ENCODE measurements at regions not wholly inside any gene's neighbourhood (a gene's known extent, or its start where the extent isn't known, plus 50 kb on each side); places are given as distances from the start of the nearest gene placed in this dataset.

- DNase-seq = no peak
Observed at GRCh38 chr1:36673202-36673601, 190.5 kb upstream of the CSF3R start.

GRCh38 chr1:36669262-36669661 lies 186.5 kb upstream of the CSF3R start:
- no peak for DNase-seq

- no peak for DNase-seq
Observed at GRCh38 chr1:36667836-36668235, 185.1 kb upstream of the CSF3R start.

GRCh38 chr1:36667256-36667655 lies 184.5 kb upstream of the CSF3R start:
- DNase-seq = no peak

GRCh38 chr1:36665478-36666080 lies 182.9 kb upstream of the CSF3R start:
- no peak for DNase-seq

- DNase-seq = no peak
Observed at GRCh38 chr1:36664571-36665287, 182.0 kb upstream of the CSF3R start.

- DNase-seq = no peak
Observed at GRCh38 chr1:36663772-36664430, 181.2 kb upstream of the CSF3R start.

- DNase-seq = no peak
Observed at GRCh38 chr1:36658838-36659237, 176.1 kb upstream of the CSF3R start.

GRCh38 chr1:36657826-36658225 lies 175.1 kb upstream of the CSF3R start:
- DNase-seq = no peak

GRCh38 chr1:36656838-36657237 lies 174.1 kb upstream of the CSF3R start:
- no peak for DNase-seq

- DNase-seq = no peak
Observed at GRCh38 chr1:36656271-36656670, 173.6 kb upstream of the CSF3R start.

GRCh38 chr1:36654586-36654985 lies 171.9 kb upstream of the CSF3R start:
- no peak for DNase-seq

GRCh38 chr1:36653850-36654249 lies 171.1 kb upstream of the CSF3R start:
- DNase-seq = no peak

- DNase-seq = no peak
Observed at GRCh38 chr1:36652586-36652985, 169.9 kb upstream of the CSF3R start.

- DNase-seq = no peak
Observed at GRCh38 chr1:36652011-36652410, 169.3 kb upstream of the CSF3R start.

GRCh38 chr1:36651176-36651910 lies 168.6 kb upstream of the CSF3R start:
- no peak for DNase-seq

- peak; percentile 16 for DNase-seq
Observed at GRCh38 chr1:36650200-36651065, 167.7 kb upstream of the CSF3R start.

GRCh38 chr1:36645867-36646266 lies 163.2 kb upstream of the CSF3R start:
- no peak for DNase-seq

GRCh38 chr1:36644556-36644955 lies 161.8 kb upstream of the CSF3R start:
- DNase-seq = no peak

- DNase-seq = no peak
Observed at GRCh38 chr1:36643371-36644270, 160.9 kb upstream of the CSF3R start.

GRCh38 chr1:36642802-36643201 lies 160.1 kb upstream of the CSF3R start:
- DNase-seq = no peak

- no peak for DNase-seq
Observed at GRCh38 chr1:36641776-36642175, 159.1 kb upstream of the CSF3R start.

All from NCI-H226 (cell line).